ENCODE measurements at regions not wholly inside any gene's neighbourhood (a gene's known extent, or its start where the extent isn't known, plus 50 kb on each side); places are given as distances from the start of the nearest gene placed in this dataset.

DNA sequence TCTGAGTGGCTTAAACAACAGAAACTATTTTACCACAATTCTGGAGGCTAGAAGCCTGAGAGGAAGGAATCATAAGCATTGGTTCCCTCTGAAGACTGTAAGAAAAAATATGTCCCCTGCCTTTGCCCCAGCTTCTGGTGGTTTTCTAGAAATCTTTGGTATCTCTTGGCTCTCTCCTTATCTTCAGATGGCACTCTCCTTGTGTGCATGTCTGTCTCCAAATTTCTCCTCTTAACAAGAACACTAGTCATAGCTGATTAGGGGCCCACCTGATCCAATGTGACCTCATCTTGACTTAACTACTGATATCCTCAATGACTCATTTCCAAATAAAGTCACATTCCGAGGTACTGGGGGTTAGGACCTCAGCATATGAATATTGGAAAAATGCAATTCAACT is 635.0 kb upstream of the NR3C2 start:
- Histone ChIP-seq H4K5ac (ENCODE audit: insufficient read length, low read depth, low read length) (no peak overlapping the region), H3K4me1 (replicated peaks in 1 of 4; ENCODE audit: control insufficient read depth in 3 of 4, insufficient read depth in 4 of 4, low read length in 3 of 4) (no peaks in the 10 kb centered on the region), H3K23ac (ENCODE audit: insufficient read length) (no peak overlapping the region), H3K4me2 (ENCODE audit: insufficient read depth in 1 of 2, low read depth in 2 of 2, low read length in 2 of 2) (no peak overlapping the region), H3K36me3 (ENCODE audit: control insufficient read depth in 2 of 4, insufficient read depth in 4 of 4, low read length in 3 of 4) (no peaks in the 10 kb centered on the region), H3K79me1 (ENCODE audit: low read depth, low read length) (no peaks in the 10 kb centered on the region), H3K27ac (ENCODE audit: low read depth, low read length) (no peak overlapping the region), H2AFZ (ENCODE audit: low read length) (no peak overlapping the region), H2BK15ac (ENCODE audit: low read length) (no peak overlapping the region), H4K20me1 (replicated peaks in 1 of 2; ENCODE audit: control insufficient read depth in 1 of 2, insufficient read depth in 2 of 2, low read length in 2 of 2) (no peaks in the 10 kb centered on the region), H3K9ac (replicated peaks in 1 of 4; ENCODE audit: extremely low read depth in 1 of 4, low read depth in 3 of 4, low read length in 3 of 4) (no peak overlapping the region), H4K8ac (ENCODE audit: extremely low read depth, insufficient read depth, low read length) (no peak overlapping the region), H3K79me2 (ENCODE audit: control insufficient read depth in 1 of 2, insufficient read depth in 2 of 2, low read length in 2 of 2) (no peaks in the 10 kb centered on the region), H2BK20ac (ENCODE audit: low read length) (no peak overlapping the region), H3K18ac (ENCODE audit: extremely low read depth, low read length) (no peak overlapping the region), H3K23me2 (ENCODE audit: low read depth, low read length) (no peaks in the 10 kb centered on the region), H4K91ac (replicated peaks; ENCODE audit: insufficient read length, low read length) (no peak overlapping the region), H2BK12ac (ENCODE audit: low read depth, low read length) (no peak overlapping the region), H3K56ac (replicated peaks; ENCODE audit: insufficient read length, low read depth, low read length) (no peak overlapping the region), H3K4ac (replicated peaks; ENCODE audit: insufficient read length, low read depth, low read length) (no peak overlapping the region), H2BK5ac (ENCODE audit: low read depth, low read length) (no peak overlapping the region), H3K27me3 (replicated peaks in 1 of 4; ENCODE audit: control insufficient read depth in 3 of 4, extremely low read depth in 1 of 4, insufficient read depth in 3 of 4, low read length in 3 of 4) (no peaks in the 10 kb centered on the region), H3K14ac (ENCODE audit: insufficient read length) (no peak overlapping the region), H3K9me3 (ENCODE audit: insufficient read depth in 2 of 2, low read depth in 1 of 2, low read length in 1 of 2) (no peaks in the 10 kb centered on the region), H2AK5ac (ENCODE audit: low read depth, low read length) (no peak overlapping the region), H2BK120ac (replicated peaks; ENCODE audit: low read depth, low read length) (no peak overlapping the region), H3K4me3 (ENCODE audit: extremely low read depth in 1 of 4, insufficient read depth in 2 of 4, low read depth in 3 of 4, low read length in 4 of 4) (no peak overlapping the region)
- 88% methylated on average over 1 of the region's 1 CpG; no CpG with 5 or more reads in 1 of the 2 experiments for WGBS, 2 experiments (ENCODE audit: extremely low coverage in 1 of 2, insufficient coverage in 1 of 2, insufficient read length in 1 of 2, insufficient replicate concordance in 2 of 2, low coverage in 1 of 2, low lambda C conversion rate in 2 of 2, missing lambda C conversion rate in 1 of 2)
- POLR2A ChIA-PET (ENCODE audit: partially characterized antibody) = no interaction called here
- FAIRE-seq = no peak
- TF ChIP-seq CBX8 (IDR thresholded peaks at IDR 0.05; ENCODE audit: borderline replicate concordance, low read depth, low read length) (no peak), EGR1 (IDR thresholded peaks at IDR 0.05; ENCODE audit: borderline replicate concordance, low read depth, low read length) (no peak), CEBPB (IDR thresholded peaks at IDR 0.05; ENCODE audit: low read depth, low read length) (no peak), POLR2A (IDR thresholded peaks at IDR 0.05; ENCODE audit: control extremely low read depth in 1 of 2, low read depth in 2 of 2, low read length in 2 of 2) (no peak)
- TF ChIP-seq, protein P1, sequence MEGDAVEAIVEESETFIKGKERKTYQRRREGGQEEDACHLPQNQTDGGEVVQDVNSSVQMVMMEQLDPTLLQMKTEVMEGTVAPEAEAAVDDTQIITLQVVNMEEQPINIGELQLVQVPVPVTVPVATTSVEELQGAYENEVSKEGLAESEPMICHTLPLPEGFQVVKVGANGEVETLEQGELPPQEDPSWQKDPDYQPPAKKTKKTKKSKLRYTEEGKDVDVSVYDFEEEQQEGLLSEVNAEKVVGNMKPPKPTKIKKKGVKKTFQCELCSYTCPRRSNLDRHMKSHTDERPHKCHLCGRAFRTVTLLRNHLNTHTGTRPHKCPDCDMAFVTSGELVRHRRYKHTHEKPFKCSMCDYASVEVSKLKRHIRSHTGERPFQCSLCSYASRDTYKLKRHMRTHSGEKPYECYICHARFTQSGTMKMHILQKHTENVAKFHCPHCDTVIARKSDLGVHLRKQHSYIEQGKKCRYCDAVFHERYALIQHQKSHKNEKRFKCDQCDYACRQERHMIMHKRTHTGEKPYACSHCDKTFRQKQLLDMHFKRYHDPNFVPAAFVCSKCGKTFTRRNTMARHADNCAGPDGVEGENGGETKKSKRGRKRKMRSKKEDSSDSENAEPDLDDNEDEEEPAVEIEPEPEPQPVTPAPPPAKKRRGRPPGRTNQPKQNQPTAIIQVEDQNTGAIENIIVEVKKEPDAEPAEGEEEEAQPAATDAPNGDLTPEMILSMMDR (IDR thresholded peaks at IDR 0.05; ENCODE audit: control extremely low read depth in 1 of 3, insufficient read depth in 1 of 3, low read depth in 1 of 3, low read length in 3 of 3) = no peak
- no peak for DNase-seq (ENCODE audit: low read depth in 1 of 2, low spot score in 2 of 2)
- CTCF ChIA-PET (ENCODE audit: partially characterized antibody) = no interaction called here

Data from H1 (cell line).